Panc1 (cell line): ENCODE measurements at regions not wholly inside any gene's neighbourhood (a gene's known extent, or its start where the extent isn't known, plus 50 kb on each side); places are given as distances from the start of the nearest gene placed in this dataset.

Experiments used
- ATAC-seq: fragments of 200-7000 bp; cut with Tn5 transposase; 2 replicates; pipeline ENCODE4 v1.9.1; 2020; ENCODE audit warnings: mild to moderate bottlenecking, moderate library complexity
- BruUV-seq: library from RNA; stranded (reverse); fragments of 400-500 nt; replicated peaks from 2 replicates; lab custom pipeline; 2021; lab: Mats Ljungman, UMichigan
- CTCF ChIA-PET: fragments of 300-600 bp; sonication (Branson Sonifier 250); formaldehyde crosslinking; loops from one replicate; lab custom pipeline; 2022; ENCODE audit warnings: antibody characterized with exemption; lab: Charles Lee
- POLR2A ChIA-PET: fragments of 300-600 bp; sonication (Branson Sonifier 250); formaldehyde crosslinking; loops from one replicate; lab custom pipeline; 2022; ENCODE audit warnings: antibody characterized with exemption; lab: Charles Lee
- DNase-seq: peaks from one replicate; pipeline ENCODE4 v3.0.0-alpha.2; 2010; ENCODE audit warnings: low read depth, low spot score
- H3K27ac ChIP-seq: 2 replicates; pipeline ENCODE4 v1.5.1; 2011; ENCODE audit warnings: mild to moderate bottlenecking, low read length, inconsistent platforms
- H3K27me3 ChIP-seq: fragments of 200-500 bp; sonication (Bioruptor generic); 2 replicates; pipeline ENCODE4 v1.6.0; 2014; ENCODE audit warnings: low read length, inconsistent platforms; ENCODE audit not compliant: control insufficient read depth, insufficient read depth
- H3K36me3 ChIP-seq: fragments of 200-500 bp; sonication (Bioruptor generic); 2 replicates; pipeline ENCODE4 v1.5.1; 2014; ENCODE audit warnings: inconsistent platforms, mild to moderate bottlenecking, low read length, moderate library complexity; ENCODE audit not compliant: control insufficient read depth, insufficient read depth
- H3K4me1 ChIP-seq: 2 replicates; pipeline ENCODE4 v1.5.1; 2011; ENCODE audit warnings: inconsistent platforms, mild to moderate bottlenecking, low read length, moderate library complexity; ENCODE audit not compliant: control insufficient read depth, insufficient read depth
- H3K4me3 ChIP-seq, 2 experiments: 2 replicates each; pipeline ENCODE4 v1.5.1; 2011 to 2012; ENCODE audit warnings: low read depth in 2 of 2, low read length in 2 of 2, mild to moderate bottlenecking in 2 of 2, inconsistent platforms in 1 of 2, moderate library complexity in 1 of 2
- H3K9me3 ChIP-seq: fragments of 200-500 bp; sonication (Bioruptor generic); 2 replicates; pipeline ENCODE4 v1.5.1; 2014; ENCODE audit warnings: low read depth, mild to moderate bottlenecking, inconsistent platforms, low read length, moderate library complexity; ENCODE audit not compliant: control insufficient read depth, insufficient read depth
- POLR2AphosphoS5 ChIP-seq: IDR thresholded peaks from 2 replicates; pipeline ENCODE4 v1.6.1; 2012; ENCODE audit warnings: mild to moderate bottlenecking, low read depth, low read length, moderate library complexity
- SIN3A ChIP-seq: IDR thresholded peaks from 2 replicates; pipeline ENCODE4 v1.6.1; 2012; ENCODE audit warnings: low read depth, mild to moderate bottlenecking, low read length, moderate library complexity, borderline replicate concordance; ENCODE audit not compliant: insufficient read depth
- TCF7L2 ChIP-seq: IDR thresholded peaks from 2 replicates; pipeline ENCODE4 v1.6.1; 2011; ENCODE audit warnings: mild to moderate bottlenecking, low read depth, low read length, inconsistent platforms
- in situ Hi-C: cut with HindIII; loops from 2 replicates; pipeline ENCODE4 v1.10.0; 2016; ENCODE audit warnings: low sequenced_read_pairs, low pct_unique_long_range_greater_than_20kb
- intact Hi-C: fragments of 100-400 bp; cut with micrococcal nuclease; formaldehyde crosslinking; loops from one replicate; pipeline ENCODE4 v1.10.0; 2022; ENCODE audit not compliant: unreplicated experiment
- TF ChIP-seq, protein P1 (sequence below), 2 experiments: IDR thresholded peaks; 2 replicates each; pipeline ENCODE4 v1.6.1; 2011 to 2012; ENCODE audit warnings: low read depth in 2 of 2, control low read depth in 1 of 2, low read length in 1 of 2, mild to moderate bottlenecking in 1 of 2, moderate library complexity in 1 of 2; ENCODE audit not compliant: insufficient read depth in 1 of 2
- TF ChIP-seq, protein P2 (sequence below): fragments of 450-650 bp; IDR thresholded peaks from 2 replicates; pipeline ENCODE4 v1.5.1; 2017; ENCODE audit warnings: mild to moderate bottlenecking

DNA sequence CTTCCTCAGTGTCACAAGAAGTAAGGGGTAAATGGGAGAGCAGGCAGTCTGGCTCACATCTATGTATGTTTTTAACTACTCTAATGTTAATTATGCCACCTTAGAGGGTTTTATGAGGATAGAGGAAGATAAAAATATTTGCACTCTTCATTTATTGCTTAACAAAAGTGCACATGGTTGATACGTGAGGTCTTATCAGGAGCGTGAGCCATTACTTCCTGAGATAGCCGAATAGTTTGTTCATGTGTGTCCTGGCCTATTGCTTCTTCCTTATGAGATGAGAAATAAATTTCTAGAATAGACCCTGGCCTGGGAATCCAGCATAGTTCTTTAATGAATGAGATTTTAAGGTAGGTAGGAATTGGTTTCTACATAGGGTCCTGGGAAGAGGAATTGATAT, 471.1 kb upstream of the B3GALT2 start:
- no TSS peak for BruUV-seq
- ChIA-PET CTCF (no interaction called here), POLR2A (no interaction called here)
- H3K36me3 ChIP-seq = no peaks in the 10 kb centered on the region
- ATAC-seq (no peak), DNase-seq (no peak)
- 0 out of 2 replicates have a peak, but pooled peaks cover 4% of the 10 kb centered on the region for H3K9me3 ChIP-seq
- no peak overlapping the region for H3K27ac ChIP-seq
- no peak overlapping the region for H3K4me3 ChIP-seq
- H3K4me1 ChIP-seq = no peaks in the 10 kb centered on the region
- no peaks in the 10 kb centered on the region for H3K27me3 ChIP-seq
- in situ Hi-C loops (no loop called here), intact Hi-C loops (no loop called here)
- TF ChIP-seq POLR2AphosphoS5 = no peak
- TF ChIP-seq, protein P1, sequence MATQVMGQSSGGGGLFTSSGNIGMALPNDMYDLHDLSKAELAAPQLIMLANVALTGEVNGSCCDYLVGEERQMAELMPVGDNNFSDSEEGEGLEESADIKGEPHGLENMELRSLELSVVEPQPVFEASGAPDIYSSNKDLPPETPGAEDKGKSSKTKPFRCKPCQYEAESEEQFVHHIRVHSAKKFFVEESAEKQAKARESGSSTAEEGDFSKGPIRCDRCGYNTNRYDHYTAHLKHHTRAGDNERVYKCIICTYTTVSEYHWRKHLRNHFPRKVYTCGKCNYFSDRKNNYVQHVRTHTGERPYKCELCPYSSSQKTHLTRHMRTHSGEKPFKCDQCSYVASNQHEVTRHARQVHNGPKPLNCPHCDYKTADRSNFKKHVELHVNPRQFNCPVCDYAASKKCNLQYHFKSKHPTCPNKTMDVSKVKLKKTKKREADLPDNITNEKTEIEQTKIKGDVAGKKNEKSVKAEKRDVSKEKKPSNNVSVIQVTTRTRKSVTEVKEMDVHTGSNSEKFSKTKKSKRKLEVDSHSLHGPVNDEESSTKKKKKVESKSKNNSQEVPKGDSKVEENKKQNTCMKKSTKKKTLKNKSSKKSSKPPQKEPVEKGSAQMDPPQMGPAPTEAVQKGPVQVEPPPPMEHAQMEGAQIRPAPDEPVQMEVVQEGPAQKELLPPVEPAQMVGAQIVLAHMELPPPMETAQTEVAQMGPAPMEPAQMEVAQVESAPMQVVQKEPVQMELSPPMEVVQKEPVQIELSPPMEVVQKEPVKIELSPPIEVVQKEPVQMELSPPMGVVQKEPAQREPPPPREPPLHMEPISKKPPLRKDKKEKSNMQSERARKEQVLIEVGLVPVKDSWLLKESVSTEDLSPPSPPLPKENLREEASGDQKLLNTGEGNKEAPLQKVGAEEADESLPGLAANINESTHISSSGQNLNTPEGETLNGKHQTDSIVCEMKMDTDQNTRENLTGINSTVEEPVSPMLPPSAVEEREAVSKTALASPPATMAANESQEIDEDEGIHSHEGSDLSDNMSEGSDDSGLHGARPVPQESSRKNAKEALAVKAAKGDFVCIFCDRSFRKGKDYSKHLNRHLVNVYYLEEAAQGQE (IDR thresholded peaks at IDR 0.05; ENCODE audit: insufficient read depth in 1 of 2, low read depth in 2 of 2, low read length in 1 of 2) = no peak
- TF ChIP-seq TCF7L2 = no peak
- TF ChIP-seq SIN3A = no peak
- TF ChIP-seq, protein P2, sequence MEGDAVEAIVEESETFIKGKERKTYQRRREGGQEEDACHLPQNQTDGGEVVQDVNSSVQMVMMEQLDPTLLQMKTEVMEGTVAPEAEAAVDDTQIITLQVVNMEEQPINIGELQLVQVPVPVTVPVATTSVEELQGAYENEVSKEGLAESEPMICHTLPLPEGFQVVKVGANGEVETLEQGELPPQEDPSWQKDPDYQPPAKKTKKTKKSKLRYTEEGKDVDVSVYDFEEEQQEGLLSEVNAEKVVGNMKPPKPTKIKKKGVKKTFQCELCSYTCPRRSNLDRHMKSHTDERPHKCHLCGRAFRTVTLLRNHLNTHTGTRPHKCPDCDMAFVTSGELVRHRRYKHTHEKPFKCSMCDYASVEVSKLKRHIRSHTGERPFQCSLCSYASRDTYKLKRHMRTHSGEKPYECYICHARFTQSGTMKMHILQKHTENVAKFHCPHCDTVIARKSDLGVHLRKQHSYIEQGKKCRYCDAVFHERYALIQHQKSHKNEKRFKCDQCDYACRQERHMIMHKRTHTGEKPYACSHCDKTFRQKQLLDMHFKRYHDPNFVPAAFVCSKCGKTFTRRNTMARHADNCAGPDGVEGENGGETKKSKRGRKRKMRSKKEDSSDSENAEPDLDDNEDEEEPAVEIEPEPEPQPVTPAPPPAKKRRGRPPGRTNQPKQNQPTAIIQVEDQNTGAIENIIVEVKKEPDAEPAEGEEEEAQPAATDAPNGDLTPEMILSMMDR = no peak

DNA sequence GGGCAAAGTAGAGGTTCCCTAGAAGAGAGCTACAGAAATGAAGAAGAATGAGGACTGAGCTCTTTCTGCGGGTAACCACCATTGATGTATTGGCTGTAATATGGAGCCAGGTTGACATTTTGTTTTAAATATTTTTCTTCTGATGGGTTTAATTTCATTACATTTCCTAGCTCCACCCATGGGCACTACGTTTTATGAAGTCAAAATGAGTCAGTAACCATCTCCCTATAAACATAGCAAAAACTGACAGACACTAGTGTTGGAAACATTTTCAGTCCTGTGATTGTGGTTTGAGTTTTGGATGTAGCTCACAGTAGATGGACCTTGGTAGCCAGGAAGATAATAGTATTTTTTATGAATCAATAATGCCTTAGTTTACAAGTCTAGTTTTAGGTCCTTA, 470.4 kb upstream of the B3GALT2 start:
- in situ Hi-C loops = no loop called here
- intact Hi-C loops = no loop called here
- H3K9me3 ChIP-seq = 0 out of 2 replicates have a peak, but pooled peaks cover 4% of the 10 kb centered on the region
- no peak overlapping the region for H3K27ac ChIP-seq
- TF ChIP-seq POLR2AphosphoS5 (no peak), TCF7L2 (no peak), SIN3A (no peak)
- TF ChIP-seq, protein P1 (IDR thresholded peaks at IDR 0.05; ENCODE audit: insufficient read depth in 1 of 2, low read depth in 2 of 2, low read length in 1 of 2) = no peak
- TF ChIP-seq, protein P2 = no peak
- no peak for ATAC-seq
- no peaks in the 10 kb centered on the region for H3K27me3 ChIP-seq
- no peak overlapping the region for H3K4me3 ChIP-seq
- ChIA-PET POLR2A (no interaction called here), CTCF (no interaction called here)
- H3K36me3 ChIP-seq = no peaks in the 10 kb centered on the region
- BruUV-seq = no TSS peak
- DNase-seq = no peak
- no peaks in the 10 kb centered on the region for H3K4me1 ChIP-seq
